Esophagus mucosa (tissue), 1 donor: ENCODE measurements at regions not wholly inside any gene's neighbourhood (a gene's known extent, or its start where the extent isn't known, plus 50 kb on each side); places are given as distances from the start of the nearest gene placed in this dataset.

Experiments
- ATAC-seq: fragments of 200-7000 bp; cut with Tn5 transposase; one replicate; pipeline ENCODE4 v1.9.1; 2020
- donor health status: DM: yes; HTN: yes; CAD: no.

GRCh38 chr5:174191850-174192655 is 146.5 kb downstream of the NSG2 start:
- no peak for ATAC-seq

GRCh38 chr5:174192901-174193300 is 147.4 kb downstream of the NSG2 start:
- no peak for ATAC-seq

- no peak for ATAC-seq
Observed at GRCh38 chr5:174195517-174195916, 150.0 kb downstream of the NSG2 start.

GRCh38 chr5:174197929-174198328 is 152.4 kb downstream of the NSG2 start:
- ATAC-seq = no peak

- no peak for ATAC-seq
Observed at GRCh38 chr5:174198541-174198940, 153.0 kb downstream of the NSG2 start.

- ATAC-seq = no peak
Observed at GRCh38 chr5:174202996-174203395, 157.5 kb downstream of the NSG2 start.

- no peak for ATAC-seq
Observed at GRCh38 chr5:174204535-174205313, 159.2 kb downstream of the NSG2 start.

- no peak for ATAC-seq
Observed at GRCh38 chr5:174205939-174206338, 160.4 kb downstream of the NSG2 start.

- no peak for ATAC-seq
Observed at GRCh38 chr5:174210596-174211276, 165.2 kb downstream of the NSG2 start.

GRCh38 chr5:174211277-174211626 is 165.7 kb downstream of the NSG2 start:
- no peak for ATAC-seq

GRCh38 chr5:174217527-174217926 is 172.0 kb downstream of the NSG2 start:
- no peak for ATAC-seq

- ATAC-seq = no peak
Observed at GRCh38 chr5:174218162-174218561, 172.7 kb downstream of the NSG2 start.

- ATAC-seq = no peak
Observed at GRCh38 chr5:174220417-174220816, 174.9 kb downstream of the NSG2 start.

GRCh38 chr5:174221436-174221835 is 175.9 kb downstream of the NSG2 start:
- no peak for ATAC-seq

GRCh38 chr5:174221946-174222345 is 176.4 kb downstream of the NSG2 start:
- ATAC-seq = no peak

GRCh38 chr5:174222891-174223290 is 177.4 kb downstream of the NSG2 start:
- no peak for ATAC-seq

GRCh38 chr5:174223355-174223754 is 177.8 kb downstream of the NSG2 start:
- no peak for ATAC-seq

- no peak for ATAC-seq
Observed at GRCh38 chr5:174229068-174229467, 183.6 kb downstream of the NSG2 start.

GRCh38 chr5:174229514-174230370 is 184.2 kb downstream of the NSG2 start:
- ATAC-seq = no peak

GRCh38 chr5:174231956-174232487 is 186.5 kb downstream of the NSG2 start:
- no peak for ATAC-seq

- no peak for ATAC-seq
Observed at GRCh38 chr5:174234388-174234787, 188.9 kb downstream of the NSG2 start.
